ENCODE measurements at regions not wholly inside any gene's neighbourhood (a gene's known extent, or its start where the extent isn't known, plus 50 kb on each side); places are given as distances from the start of the nearest gene placed in this dataset.

DNA sequence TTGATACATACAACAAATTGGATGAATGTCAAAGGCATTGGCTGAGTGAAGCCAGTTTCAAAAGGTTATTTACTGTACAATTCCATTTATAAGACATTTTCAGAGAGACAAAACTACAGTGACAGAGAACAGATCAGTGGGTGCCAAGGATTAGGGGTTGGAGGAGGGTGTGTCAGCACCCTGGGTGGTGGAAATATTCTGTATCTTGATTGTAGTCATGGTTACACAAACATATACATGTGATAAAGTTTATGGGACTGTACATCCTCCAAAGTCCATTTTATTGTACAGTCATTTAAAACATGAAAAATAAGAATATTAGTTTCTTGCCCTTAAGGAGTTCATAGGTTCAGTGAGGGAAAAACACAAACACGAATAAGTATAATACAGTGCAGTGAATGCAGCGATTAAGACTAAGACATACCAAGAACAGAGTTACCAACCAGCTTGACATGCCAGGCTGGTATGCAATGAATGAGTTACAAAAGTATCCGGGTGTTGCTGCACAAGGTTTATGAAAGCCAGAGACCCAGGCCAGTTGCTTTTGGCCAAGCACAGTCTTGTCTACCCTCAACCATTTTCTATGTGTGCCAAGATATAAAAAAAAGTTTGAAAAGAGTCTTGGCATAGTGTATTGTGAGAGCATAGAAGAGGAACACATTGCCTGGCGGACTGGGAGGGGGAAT, 123.6 kb downstream of the MSL3 start:
- 24 to 30% methylated on average over 4 of the region's 4 CpGs for WGBS, 2 experiments (ENCODE audit: low coverage in 1 of 2, low lambda C conversion rate in 2 of 2, missing lambda C conversion rate in 2 of 2)
- in situ Hi-C loops (cut with MboI): no loop called here
- H3K27ac ChIP-seq: no peak overlapping the region

GRCh38 chrX:11886745-11887144, 128.7 kb downstream of the MSL3 start:
- no peaks in the 10 kb centered on the region for H3K9me2 ChIP-seq (ENCODE audit: insufficient read depth)
- H3K4me3 ChIP-seq: no peak overlapping the region
- no peak overlapping the region for H3K9ac ChIP-seq
- TF ChIP-seq EZH2 (IDR thresholded peaks at IDR 0.05; ENCODE audit: insufficient read depth, poor library complexity, severe bottlenecking) (no peak), EZH2phosphoT487 (IDR thresholded peaks at IDR 0.05; ENCODE audit: insufficient read depth, low read depth) (no peak)
- WGBS, 2 experiments (ENCODE audit: low coverage in 1 of 2, low lambda C conversion rate in 2 of 2, missing lambda C conversion rate in 2 of 2): 0% methylated on average over 1 of the region's 1 CpG
- no peak overlapping the region for H2AFZ ChIP-seq
- H3K79me2 ChIP-seq (ENCODE audit: insufficient read depth): no peaks in the 10 kb centered on the region
- H3K36me3 ChIP-seq (ENCODE audit: low read depth): no peaks in the 10 kb centered on the region
- no peaks in the 10 kb centered on the region for H3K27me3 ChIP-seq (replicated peaks; ENCODE audit: insufficient read depth)
- H3F3A ChIP-seq (ENCODE audit: insufficient read depth): no peaks in the 10 kb centered on the region
- no peak overlapping the region for H3K27ac ChIP-seq
- no peak overlapping the region for H3K4me2 ChIP-seq (ENCODE audit: unreplicated experiment)
- no peaks in the 10 kb centered on the region for H3K4me1 ChIP-seq (ENCODE audit: insufficient read depth)
- H3K9me3 ChIP-seq (ENCODE audit: low read depth): no peaks in the 10 kb centered on the region
- no peak for DNase-seq
- in situ Hi-C loops (cut with MboI): no loop called here
- H4K20me1 ChIP-seq (ENCODE audit: insufficient read depth): no peaks in the 10 kb centered on the region

More for the DNA sequence above, 123.6 kb downstream of the MSL3 start:
- no peak for DNase-seq
- Histone ChIP-seq H3K79me2 (ENCODE audit: insufficient read depth) (no peaks in the 10 kb centered on the region), H3K4me1 (ENCODE audit: insufficient read depth) (no peaks in the 10 kb centered on the region), H3K4me2 (ENCODE audit: unreplicated experiment) (no peak overlapping the region), H3K36me3 (ENCODE audit: low read depth) (no peaks in the 10 kb centered on the region), H3K9me3 (ENCODE audit: low read depth) (no peaks in the 10 kb centered on the region), H4K20me1 (ENCODE audit: insufficient read depth) (no peaks in the 10 kb centered on the region), H3K27me3 (replicated peaks; ENCODE audit: insufficient read depth) (no peaks in the 10 kb centered on the region), H3K4me3 (no peak overlapping the region), H3K9me2 (ENCODE audit: insufficient read depth) (no peaks in the 10 kb centered on the region), H3K9ac (no peak overlapping the region), H2AFZ (no peak overlapping the region), H3F3A (ENCODE audit: insufficient read depth) (no peaks in the 10 kb centered on the region)
- no peak for TF ChIP-seq EZH2 (IDR thresholded peaks at IDR 0.05; ENCODE audit: insufficient read depth, poor library complexity, severe bottlenecking)
- TF ChIP-seq EZH2phosphoT487 (IDR thresholded peaks at IDR 0.05; ENCODE audit: insufficient read depth, low read depth): no peak

DNA sequence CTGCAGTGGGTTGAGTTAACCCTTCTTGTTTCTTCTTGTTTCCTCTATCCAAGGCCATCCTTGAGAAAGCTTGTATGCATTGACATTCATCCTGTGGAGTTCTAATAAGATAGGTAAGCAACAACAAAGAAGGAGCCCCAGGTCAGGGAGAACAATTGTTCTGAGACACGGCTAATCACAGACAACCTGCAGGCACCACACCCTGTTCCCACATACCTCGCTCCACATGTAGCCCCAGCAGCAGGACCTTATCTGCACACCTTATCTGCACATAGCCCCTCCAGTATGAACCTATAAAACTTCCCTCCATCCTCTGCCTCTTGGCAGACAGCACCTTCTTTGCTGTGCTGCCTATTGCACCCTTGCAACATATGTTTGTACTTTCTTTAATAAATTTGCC, 129.1 kb downstream of the MSL3 start:
- no peak overlapping the region for H3K4me2 ChIP-seq (ENCODE audit: unreplicated experiment)
- no peaks in the 10 kb centered on the region for H4K20me1 ChIP-seq (ENCODE audit: insufficient read depth)
- no peak overlapping the region for H3K4me3 ChIP-seq
- H3K27me3 ChIP-seq (replicated peaks; ENCODE audit: insufficient read depth): no peaks in the 10 kb centered on the region
- no peak overlapping the region for H3K9ac ChIP-seq
- no peaks in the 10 kb centered on the region for H3K9me2 ChIP-seq (ENCODE audit: insufficient read depth)
- TF ChIP-seq EZH2phosphoT487 (IDR thresholded peaks at IDR 0.05; ENCODE audit: insufficient read depth, low read depth) (no peak), EZH2 (IDR thresholded peaks at IDR 0.05; ENCODE audit: insufficient read depth, poor library complexity, severe bottlenecking) (no peak)
- no peak overlapping the region for H2AFZ ChIP-seq
- no peaks in the 10 kb centered on the region for H3F3A ChIP-seq (ENCODE audit: insufficient read depth)
- H3K9me3 ChIP-seq (ENCODE audit: low read depth): no peaks in the 10 kb centered on the region
- WGBS, 2 experiments (ENCODE audit: low coverage in 1 of 2, low lambda C conversion rate in 2 of 2, missing lambda C conversion rate in 2 of 2): 13 to 48% methylated on average over 1 to 2 of the region's 2 CpGs
- DNase-seq: no peak
- in situ Hi-C loops (cut with MboI): no loop called here
- no peaks in the 10 kb centered on the region for H3K4me1 ChIP-seq (ENCODE audit: insufficient read depth)
- H3K27ac ChIP-seq: no peak overlapping the region
- H3K79me2 ChIP-seq (ENCODE audit: insufficient read depth): no peaks in the 10 kb centered on the region
- no peaks in the 10 kb centered on the region for H3K36me3 ChIP-seq (ENCODE audit: low read depth)

DNA sequence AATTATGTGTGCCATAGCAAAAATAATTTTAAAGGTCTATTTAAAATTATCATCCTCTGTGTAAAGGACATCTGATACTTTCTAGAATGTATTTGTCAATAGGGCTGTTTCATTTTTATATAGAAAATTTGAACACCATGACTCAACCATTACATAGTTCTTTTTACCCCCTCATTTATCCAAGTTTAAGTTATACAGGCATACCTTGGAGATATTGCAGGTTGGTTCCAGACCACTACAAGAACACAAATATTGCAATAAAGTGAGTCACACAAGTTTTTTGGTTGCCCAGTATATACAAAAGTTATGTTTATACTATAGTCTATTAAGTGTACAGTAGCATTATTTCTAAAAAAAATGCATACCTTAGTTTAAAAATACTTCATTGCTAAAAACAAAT, 130.4 kb downstream of the MSL3 start:
- Histone ChIP-seq H3K36me3 (ENCODE audit: low read depth) (no peaks in the 10 kb centered on the region), H3K79me2 (ENCODE audit: insufficient read depth) (no peaks in the 10 kb centered on the region), H3K9me2 (ENCODE audit: insufficient read depth) (no peaks in the 10 kb centered on the region), H3K27ac (no peak overlapping the region), H2AFZ (no peak overlapping the region), H3K9me3 (ENCODE audit: low read depth) (no peaks in the 10 kb centered on the region), H3K4me1 (ENCODE audit: insufficient read depth) (no peaks in the 10 kb centered on the region), H3K4me2 (ENCODE audit: unreplicated experiment) (no peak overlapping the region), H3F3A (ENCODE audit: insufficient read depth) (no peaks in the 10 kb centered on the region), H3K27me3 (replicated peaks; ENCODE audit: insufficient read depth) (no peaks in the 10 kb centered on the region), H3K9ac (no peak overlapping the region), H3K4me3 (no peak overlapping the region), H4K20me1 (ENCODE audit: insufficient read depth) (no peaks in the 10 kb centered on the region)
- no peak for DNase-seq
- TF ChIP-seq EZH2phosphoT487 (IDR thresholded peaks at IDR 0.05; ENCODE audit: insufficient read depth, low read depth) (no peak), EZH2 (IDR thresholded peaks at IDR 0.05; ENCODE audit: insufficient read depth, poor library complexity, severe bottlenecking) (no peak)
- in situ Hi-C loops (cut with MboI): no loop called here

DNA sequence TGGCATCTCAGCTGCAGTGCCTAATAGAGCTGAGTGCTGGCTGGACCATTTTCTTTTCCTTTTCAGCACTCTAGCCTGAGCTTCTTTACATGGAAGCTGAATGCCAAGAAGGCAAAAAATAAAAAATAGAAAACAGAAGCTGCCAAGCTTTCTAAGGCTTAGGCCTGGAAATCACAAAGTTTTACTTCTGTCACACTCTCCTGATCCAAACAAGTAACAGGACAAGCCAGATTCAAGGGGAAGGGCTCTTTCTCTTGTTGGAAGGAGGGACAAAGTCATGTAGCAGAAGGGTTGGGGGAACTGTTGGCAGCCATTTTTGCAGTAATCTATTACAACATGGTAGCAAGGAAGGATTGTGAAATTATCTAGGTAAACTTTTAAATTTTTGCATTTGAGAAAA, 131.8 kb downstream of the MSL3 start:
- no peak for DNase-seq
- no peak overlapping the region for H3K9ac ChIP-seq
- no peak overlapping the region for H3K4me3 ChIP-seq
- no peaks in the 10 kb centered on the region for H3K9me2 ChIP-seq (ENCODE audit: insufficient read depth)
- no peaks in the 10 kb centered on the region for H3K36me3 ChIP-seq (ENCODE audit: low read depth)
- H3K27ac ChIP-seq: no peak overlapping the region
- H2AFZ ChIP-seq: no peak overlapping the region
- no peaks in the 10 kb centered on the region for H3F3A ChIP-seq (ENCODE audit: insufficient read depth)
- no peaks in the 10 kb centered on the region for H4K20me1 ChIP-seq (ENCODE audit: insufficient read depth)
- H3K79me2 ChIP-seq (ENCODE audit: insufficient read depth): no peaks in the 10 kb centered on the region
- no peaks in the 10 kb centered on the region for H3K4me1 ChIP-seq (ENCODE audit: insufficient read depth)
- no peak overlapping the region for H3K4me2 ChIP-seq (ENCODE audit: unreplicated experiment)
- in situ Hi-C loops (cut with MboI): no loop called here
- TF ChIP-seq EZH2 (IDR thresholded peaks at IDR 0.05; ENCODE audit: insufficient read depth, poor library complexity, severe bottlenecking) (no peak), EZH2phosphoT487 (IDR thresholded peaks at IDR 0.05; ENCODE audit: insufficient read depth, low read depth) (no peak)
- H3K27me3 ChIP-seq (replicated peaks; ENCODE audit: insufficient read depth): no peaks in the 10 kb centered on the region
- H3K9me3 ChIP-seq (ENCODE audit: low read depth): no peaks in the 10 kb centered on the region

All from GM23248 (cell line).